GM19467 (cell line): ENCODE measurements at regions not wholly inside any gene's neighbourhood (a gene's known extent, or its start where the extent isn't known, plus 50 kb on each side); places are given as distances from the start of the nearest gene placed in this dataset.
"Not testable (repeated sequence)": the region's sequence is repeated elsewhere in the genome, so short reads cannot be mapped to it uniquely, and the experiment has no call there.

ENCODE experiments used
- ATAC-seq: cut with Tn5 transposase; IDR thresholded peaks from one replicate; pipeline ENCODE4 v1.9.1; 2021; ENCODE audit warnings: mild to moderate bottlenecking, moderate library complexity; ENCODE audit not compliant: unreplicated experiment

DNA sequence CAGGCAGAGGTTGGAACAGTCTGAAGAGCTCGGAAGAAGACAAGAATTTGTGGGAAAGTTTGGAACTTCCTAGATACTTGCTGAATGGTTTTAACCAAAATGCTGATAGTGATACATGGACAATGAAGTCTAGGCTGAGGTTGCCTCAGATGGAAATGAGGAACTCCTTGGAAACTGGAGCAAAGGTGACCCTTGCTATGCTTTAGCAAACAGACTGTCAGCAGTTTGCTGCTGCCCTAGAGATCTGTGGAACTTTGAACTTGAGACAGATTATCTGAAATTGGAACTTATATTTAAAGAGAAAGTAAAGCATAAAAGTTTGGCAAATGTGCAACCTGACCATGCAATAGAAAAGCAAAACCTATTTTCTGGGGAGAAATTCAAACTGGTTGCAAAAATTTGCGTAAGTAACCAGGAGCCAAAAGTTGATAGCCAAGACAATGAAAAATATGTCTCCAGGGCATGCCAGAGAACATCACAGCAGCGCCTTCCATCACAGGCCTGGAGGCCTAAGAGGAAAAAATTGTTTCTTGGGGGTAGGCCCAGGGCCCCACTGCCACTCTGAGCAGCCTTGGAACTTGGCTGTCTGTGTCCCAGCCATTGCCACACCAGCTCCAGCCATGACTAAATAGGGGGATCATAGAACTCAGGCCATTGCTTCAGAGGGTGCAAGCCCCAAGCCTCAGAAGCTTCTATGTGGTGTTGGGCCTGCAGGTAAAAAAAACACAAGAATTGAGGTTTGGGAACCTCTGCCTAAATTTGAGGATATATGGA lies 675.3 kb downstream of the LTN1 start:
- no peak for ATAC-seq

GRCh38 chr21:28311411-28312190 lies 681.1 kb downstream of the LTN1 start:
- no peak for ATAC-seq

DNA sequence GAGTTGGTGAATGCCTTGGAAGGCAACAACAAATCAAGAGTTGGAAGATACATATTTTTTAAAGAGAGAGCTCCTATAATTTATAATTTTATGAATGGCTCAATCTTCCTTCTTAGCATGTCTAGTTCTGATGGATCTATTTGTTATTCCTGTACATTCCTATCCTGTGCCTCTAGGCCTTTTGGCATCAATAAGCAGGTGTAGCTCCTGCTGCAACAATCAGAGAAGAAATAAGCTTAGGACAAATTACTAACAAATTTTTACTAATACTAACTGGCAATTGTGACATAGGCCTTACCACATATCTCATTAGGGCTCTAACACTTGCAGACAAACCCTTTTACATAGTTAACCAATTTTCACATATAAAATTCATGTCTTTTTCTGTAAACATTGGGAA lies 682.0 kb downstream of the LTN1 start:
- no peak for ATAC-seq

DNA sequence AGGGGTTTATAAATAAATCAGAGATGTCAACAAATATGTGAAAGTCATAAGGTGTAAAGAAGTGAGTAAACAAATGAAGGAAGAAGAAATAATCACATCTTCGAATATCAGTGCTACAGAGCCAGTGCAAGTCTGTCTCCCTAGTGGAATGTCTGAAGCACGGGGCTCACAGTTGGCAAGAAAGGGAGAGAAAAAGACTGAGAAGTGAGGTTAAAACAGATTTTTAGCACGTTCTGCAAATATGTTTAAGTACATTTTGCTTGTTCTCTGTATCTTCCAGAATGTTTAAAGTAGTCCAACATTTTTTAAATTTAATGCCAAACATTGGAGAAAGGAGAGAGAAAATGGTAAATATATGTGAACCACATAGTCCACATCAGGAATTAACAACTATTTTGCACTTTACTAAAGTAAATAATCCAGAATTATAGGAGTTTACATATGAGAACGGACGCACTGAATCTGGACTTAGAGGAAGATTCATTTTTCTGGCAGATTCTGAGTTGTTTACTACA lies 682.4 kb downstream of the LTN1 start:
- no peak for ATAC-seq

- no peak for ATAC-seq
Observed at GRCh38 chr21:28309596-28309995, 683.1 kb downstream of the LTN1 start.

DNA sequence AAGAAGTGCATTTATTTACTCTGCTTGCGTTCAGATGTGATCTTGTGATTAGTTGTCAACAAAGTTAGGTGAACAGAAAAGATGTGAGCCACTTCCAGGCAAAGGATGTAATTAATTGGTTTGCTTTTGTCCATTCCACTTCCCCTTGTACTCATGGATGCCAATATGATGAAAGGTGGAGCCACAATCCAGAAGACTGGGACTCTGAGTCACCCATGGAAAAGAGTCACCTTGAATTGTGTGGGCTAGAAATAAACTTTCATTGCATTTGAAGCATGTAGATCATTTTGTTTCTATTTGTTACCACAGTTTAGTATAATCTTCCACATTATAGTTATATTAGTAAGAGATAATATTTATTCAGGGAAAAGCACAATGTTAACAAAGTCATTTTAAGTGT lies 684.2 kb downstream of the LTN1 start:
- ATAC-seq, result no peak

DNA sequence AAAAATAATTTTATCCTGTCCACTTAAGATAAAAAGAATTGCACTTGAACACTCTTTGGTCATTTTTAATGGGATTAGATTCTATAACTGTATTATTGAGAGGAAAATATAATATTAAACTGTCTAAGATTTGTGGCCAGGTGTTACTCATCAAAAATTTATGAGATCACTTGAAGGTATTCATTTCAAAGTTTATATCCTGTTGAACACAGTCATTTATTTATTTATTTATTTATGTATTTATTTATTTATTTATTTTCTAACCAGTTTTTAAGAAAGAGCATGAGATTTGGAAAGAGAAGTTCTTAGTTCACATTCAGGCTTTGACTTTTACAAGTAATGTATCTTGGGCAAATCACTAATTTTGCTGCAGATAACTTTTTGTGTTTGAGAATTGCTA lies 692.7 kb downstream of the LTN1 start:
- no peak for ATAC-seq

GRCh38 chr21:28298251-28298672 lies 694.4 kb downstream of the LTN1 start:
- ATAC-seq, result no peak

- no peak for ATAC-seq
Observed at GRCh38 chr21:28294051-28294450, 698.6 kb downstream of the LTN1 start.

- ATAC-seq, result no peak
Observed at GRCh38 chr21:28283641-28284490, 708.8 kb downstream of the LTN1 start.

DNA sequence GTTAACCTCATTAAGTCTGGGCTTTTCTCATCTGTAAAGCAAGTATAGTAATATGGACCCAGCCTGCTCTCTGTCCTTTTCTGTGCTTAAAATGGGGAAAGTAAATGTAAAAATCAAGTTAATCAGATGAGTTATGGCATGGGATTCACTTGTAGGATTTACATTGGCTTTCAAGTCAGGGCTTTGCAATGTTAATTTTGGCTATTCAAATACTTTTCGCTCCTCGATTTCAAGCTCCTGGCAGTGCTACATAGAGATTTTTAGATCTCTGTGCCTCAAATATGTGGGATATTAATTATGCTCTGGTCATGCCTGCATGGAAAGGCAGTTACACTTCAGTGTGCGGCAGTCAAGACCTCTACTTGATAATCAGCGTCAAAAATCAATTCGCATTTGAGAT lies 709.8 kb downstream of the LTN1 start:
- ATAC-seq, result no peak

DNA sequence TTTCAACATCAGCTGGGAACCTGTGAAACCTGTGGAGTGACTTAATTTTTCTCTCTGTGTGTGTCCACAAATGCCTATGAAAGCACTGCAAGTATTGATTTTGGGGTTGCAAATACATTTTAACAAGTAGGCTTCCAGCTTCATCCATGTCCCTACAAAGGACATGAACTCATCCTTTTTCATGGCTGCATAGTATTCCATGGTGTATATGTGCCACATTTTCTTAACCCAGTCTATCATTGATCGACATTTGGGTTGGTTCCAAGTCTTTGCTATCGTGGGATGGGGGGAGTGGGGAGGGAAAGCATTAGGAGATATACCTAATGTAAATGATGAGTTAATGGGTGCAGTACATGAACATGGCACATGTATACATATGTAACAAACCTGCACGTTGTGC lies 711.3 kb downstream of the LTN1 start:
- ATAC-seq, result not testable (repeated sequence)

GRCh38 chr21:28280611-28281010 lies 712.1 kb downstream of the LTN1 start:
- no peak for ATAC-seq

GRCh38 chr21:28277324-28277723 lies 715.4 kb downstream of the LTN1 start:
- ATAC-seq, result no peak

GRCh38 chr21:28272272-28272992 lies 720.2 kb downstream of the LTN1 start:
- ATAC-seq, result no peak

- no peak for ATAC-seq
Observed at GRCh38 chr21:28269173-28269572, 723.5 kb downstream of the LTN1 start.

DNA sequence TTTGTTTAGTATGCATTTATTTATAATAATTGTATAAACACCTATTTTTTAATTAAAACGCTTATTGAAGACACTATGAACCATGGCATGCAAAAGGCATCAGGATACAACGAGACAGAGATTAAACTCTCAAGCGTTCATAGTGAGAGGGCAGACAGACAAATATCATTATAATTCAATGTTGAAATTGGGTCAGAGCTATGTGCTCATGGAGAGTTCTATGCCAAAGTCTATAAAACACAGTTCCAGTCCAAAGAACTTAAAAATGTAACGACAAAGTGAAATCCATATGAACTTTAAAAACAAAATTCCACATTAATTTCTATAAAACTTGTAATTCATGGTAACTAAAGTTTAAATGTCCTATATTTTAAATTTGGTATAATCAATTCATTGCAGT lies 724.0 kb downstream of the LTN1 start:
- no peak for ATAC-seq

- no peak for ATAC-seq
Observed at GRCh38 chr21:28267449-28267848, 725.2 kb downstream of the LTN1 start.

GRCh38 chr21:28266061-28266460 lies 726.6 kb downstream of the LTN1 start:
- ATAC-seq, result no peak

GRCh38 chr21:28263974-28264373 lies 728.7 kb downstream of the LTN1 start:
- ATAC-seq, result no peak

GRCh38 chr21:28261298-28261697 lies 731.4 kb downstream of the LTN1 start:
- ATAC-seq, result no peak
